WTC11 (cell line): ENCODE measurements at regions not wholly inside any gene's neighbourhood (a gene's known extent, or its start where the extent isn't known, plus 50 kb on each side); places are given as distances from the start of the nearest gene placed in this dataset.

ENCODE experiments used
- CTCF ChIP-seq: fragments of 200-600 bp; IDR thresholded peaks from 2 replicates; pipeline ENCODE4 v1.8.0; 2022; ENCODE audit warnings: antibody characterized with exemption
- ESRRA ChIP-seq: sonication (generic); formaldehyde crosslinking; IDR thresholded peaks from 2 replicates; pipeline ENCODE4 v1.8.1; 2022; ENCODE audit warnings: mild to moderate bottlenecking, missing genetic modification reagents, borderline replicate concordance
- FOXJ3 ChIP-seq: sonication (generic); formaldehyde crosslinking; IDR thresholded peaks from 2 replicates; pipeline ENCODE4 v1.9.0; 2021; ENCODE audit warnings: missing genetic modification reagents, mild to moderate bottlenecking, borderline replicate concordance
- GRHL2 ChIP-seq: fragments of 250-450 bp; sonication (Bioruptor Pico); IDR thresholded peaks from 2 replicates; pipeline ENCODE4 v1.8.0; 2022; ENCODE audit warnings: mild to moderate bottlenecking, moderate library complexity; ENCODE audit not compliant: insufficient replicate concordance, severe bottlenecking
- HMGA2 ChIP-seq: fragments of 250-450 bp; sonication (Bioruptor Pico); IDR thresholded peaks from 2 replicates; pipeline ENCODE4 v1.4.0; 2021; ENCODE audit warnings: mild to moderate bottlenecking, moderate library complexity
- IRF2 ChIP-seq: sonication (generic); formaldehyde crosslinking; IDR thresholded peaks from 2 replicates; pipeline ENCODE4 v1.8.0; 2022; ENCODE audit warnings: low read depth, missing genetic modification reagents, borderline replicate concordance
- MLX ChIP-seq: sonication (generic); formaldehyde crosslinking; IDR thresholded peaks from 2 replicates; pipeline ENCODE4 v1.8.1; 2023; ENCODE audit warnings: mild to moderate bottlenecking, missing genetic modification reagents, moderate library complexity
- PRRX2 ChIP-seq: fragments of 250-450 bp; sonication (Bioruptor Pico); IDR thresholded peaks from 2 replicates; pipeline ENCODE4 v1.8.0; 2021; ENCODE audit warnings: mild to moderate bottlenecking
- USF2 ChIP-seq: sonication (generic); formaldehyde crosslinking; IDR thresholded peaks from 2 replicates; pipeline ENCODE4 v1.8.1; 2023; ENCODE audit warnings: mild to moderate bottlenecking, missing genetic modification reagents, moderate library complexity
- ZNF532 ChIP-seq: fragments of 250-450 bp; sonication (Bioruptor Pico); IDR thresholded peaks from 2 replicates; pipeline ENCODE4 v1.9.0; 2021; ENCODE audit warnings: mild to moderate bottlenecking, borderline replicate concordance

- TF ChIP-seq IRF2 (CRISPR knock-in tag) (no peak), CTCF (no peak), ZNF532 (CRISPR knock-in tag) (no peak), ESRRA (CRISPR knock-in tag) (no peak), FOXJ3 (CRISPR knock-in tag) (no peak), GRHL2 (no peak), MLX (no peak), PRRX2 (CRISPR knock-in tag) (no peak), USF2 (CRISPR knock-in tag) (no peak), HMGA2 (CRISPR knock-in tag) (no peak)
Measured at GRCh38 chr3:6602329-6602728, 258.6 kb upstream of the GRM7 start.
